GM21360 (cell line): ENCODE measurements at regions not wholly inside any gene's neighbourhood (a gene's known extent, or its start where the extent isn't known, plus 50 kb on each side); places are given as distances from the start of the nearest gene placed in this dataset.

Experiments
- ATAC-seq: cut with Tn5 transposase; IDR thresholded peaks from one replicate; pipeline ENCODE4 v1.9.1; 2021; ENCODE audit warnings: mild to moderate bottlenecking, moderate library complexity; ENCODE audit not compliant: unreplicated experiment

DNA sequence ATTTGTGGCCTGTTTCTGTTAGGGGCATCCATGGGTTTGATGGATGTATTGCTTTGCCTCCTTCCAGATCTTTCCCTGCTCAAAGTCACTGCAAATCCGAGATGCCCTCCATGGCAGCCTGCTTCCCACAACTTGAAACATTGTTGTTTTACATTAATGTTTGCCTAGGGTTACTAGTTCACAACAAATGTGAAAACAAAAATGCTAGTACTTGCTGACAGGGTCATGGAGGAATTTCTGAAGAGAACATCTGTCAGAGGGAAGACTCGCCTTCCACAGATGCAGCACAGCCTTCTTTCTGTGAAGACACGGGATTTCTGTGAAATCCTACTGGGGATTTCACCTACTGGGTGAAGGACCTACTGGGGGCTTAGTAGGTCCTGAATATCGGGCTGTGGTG, 260.0 kb upstream of the FN1 start:
- no peak for ATAC-seq

DNA sequence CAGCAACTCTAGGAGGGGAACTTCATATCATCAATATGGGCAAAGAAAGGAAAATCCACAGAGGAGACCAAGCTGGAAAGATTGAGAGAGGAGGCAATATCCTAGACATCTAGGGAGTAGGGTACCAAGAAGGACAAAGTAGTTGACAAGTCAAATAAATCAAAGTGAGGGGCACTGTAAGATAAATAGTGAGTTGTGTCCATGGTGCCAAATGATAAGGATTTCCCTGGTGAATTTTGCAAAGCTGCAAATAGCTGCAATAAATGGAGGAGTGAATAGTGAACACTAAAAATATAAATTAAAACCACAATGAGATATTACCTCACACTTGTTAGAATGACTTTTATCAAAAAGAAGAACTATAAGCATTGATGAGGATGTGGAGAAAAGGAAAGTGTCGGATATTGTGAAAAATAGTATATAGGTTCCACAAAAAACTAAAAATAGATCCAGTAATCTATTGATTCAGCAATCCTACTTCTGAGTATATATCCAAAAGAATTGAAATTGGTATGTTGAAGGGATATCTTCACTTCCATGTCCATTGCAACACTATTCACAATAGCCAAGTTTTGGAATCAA, 258.2 kb upstream of the FN1 start:
- no peak for ATAC-seq

DNA sequence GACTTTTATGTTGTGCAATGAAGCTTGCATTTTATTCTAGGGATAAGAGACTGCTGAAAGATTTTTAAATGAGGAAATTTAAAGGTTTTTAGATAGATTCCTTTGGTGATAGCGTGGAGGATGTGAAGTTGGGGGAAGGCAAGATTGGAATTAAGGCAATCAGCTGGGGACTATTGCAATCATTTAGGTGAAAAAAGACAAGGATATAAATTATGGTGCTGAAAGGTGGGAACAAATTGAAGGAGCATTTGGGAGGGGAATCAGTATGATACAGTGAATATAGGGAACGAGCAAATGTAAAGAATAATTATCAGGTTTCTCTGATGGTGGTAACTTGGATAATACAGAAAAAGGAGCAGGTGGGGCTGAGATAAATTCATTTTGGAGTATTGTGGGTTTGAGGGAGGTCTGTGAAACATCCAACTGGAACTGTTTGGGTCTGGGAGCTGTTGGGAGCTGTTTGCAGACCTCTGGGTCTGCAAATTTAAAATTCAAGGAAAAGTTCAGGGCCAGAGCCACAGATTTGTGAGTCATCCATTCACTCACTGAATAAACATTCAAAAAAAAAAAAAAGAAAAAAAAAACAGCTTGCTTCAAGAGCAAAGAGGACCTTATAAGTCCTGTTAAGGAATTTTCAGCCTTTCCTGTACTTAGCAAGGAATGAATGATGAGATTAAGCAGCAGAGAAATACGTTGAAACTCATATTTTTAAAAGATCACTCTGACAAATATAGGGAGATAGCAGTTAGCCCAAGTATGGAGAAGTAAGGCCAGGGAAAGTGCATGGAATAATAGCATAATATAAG, 257.5 kb upstream of the FN1 start:
- no peak for ATAC-seq

DNA sequence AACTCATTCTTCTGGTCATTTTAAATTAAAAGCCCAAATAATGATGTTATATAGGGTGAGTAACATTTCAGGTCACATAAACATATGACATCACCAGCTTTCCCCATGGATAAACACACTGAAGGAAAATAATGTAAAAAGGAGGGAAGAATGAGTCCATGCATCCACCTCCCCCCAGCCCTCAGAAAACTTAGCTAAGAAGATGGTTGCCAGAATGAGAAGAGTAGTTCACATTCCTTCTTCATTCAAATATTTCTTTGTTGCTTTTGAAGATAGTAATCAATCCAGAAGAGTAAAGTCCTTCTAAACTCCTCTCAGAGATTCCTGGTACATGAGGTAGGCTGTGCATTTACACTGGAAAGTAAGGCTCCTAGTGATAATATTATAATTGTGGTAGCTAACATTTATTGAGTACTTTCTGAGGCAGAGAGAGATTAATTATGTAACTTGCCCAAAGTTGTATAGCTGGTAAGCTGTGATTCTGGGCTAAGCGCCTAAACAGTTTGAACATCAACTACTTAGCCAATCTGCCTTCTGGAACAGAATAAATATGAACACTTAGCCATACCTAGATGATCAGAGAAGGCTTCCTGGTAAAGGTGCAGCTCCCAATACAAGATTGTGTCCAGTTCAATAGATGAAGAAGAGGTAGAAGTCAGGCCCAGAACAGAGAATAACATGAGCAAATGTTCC, 256.7 kb upstream of the FN1 start:
- ATAC-seq, result no peak

DNA sequence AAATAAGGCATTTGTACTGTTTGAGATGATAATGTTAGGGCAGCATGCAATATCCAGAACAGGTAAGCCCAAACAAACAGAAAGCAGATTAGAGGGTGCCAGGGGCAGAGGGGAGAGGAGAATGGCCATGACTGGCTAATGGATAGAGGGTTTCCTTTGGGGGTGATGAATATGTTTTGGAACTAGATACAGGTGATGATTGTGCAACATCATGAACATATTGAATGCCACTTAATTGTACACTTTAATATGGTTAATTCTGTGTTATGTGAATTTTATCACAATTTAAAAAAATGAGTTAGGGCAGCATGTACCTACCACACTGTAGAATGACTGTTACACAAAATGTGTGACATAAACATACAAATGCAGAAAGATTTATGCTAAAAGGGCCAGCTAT, 255.5 kb upstream of the FN1 start:
- no peak for ATAC-seq

DNA sequence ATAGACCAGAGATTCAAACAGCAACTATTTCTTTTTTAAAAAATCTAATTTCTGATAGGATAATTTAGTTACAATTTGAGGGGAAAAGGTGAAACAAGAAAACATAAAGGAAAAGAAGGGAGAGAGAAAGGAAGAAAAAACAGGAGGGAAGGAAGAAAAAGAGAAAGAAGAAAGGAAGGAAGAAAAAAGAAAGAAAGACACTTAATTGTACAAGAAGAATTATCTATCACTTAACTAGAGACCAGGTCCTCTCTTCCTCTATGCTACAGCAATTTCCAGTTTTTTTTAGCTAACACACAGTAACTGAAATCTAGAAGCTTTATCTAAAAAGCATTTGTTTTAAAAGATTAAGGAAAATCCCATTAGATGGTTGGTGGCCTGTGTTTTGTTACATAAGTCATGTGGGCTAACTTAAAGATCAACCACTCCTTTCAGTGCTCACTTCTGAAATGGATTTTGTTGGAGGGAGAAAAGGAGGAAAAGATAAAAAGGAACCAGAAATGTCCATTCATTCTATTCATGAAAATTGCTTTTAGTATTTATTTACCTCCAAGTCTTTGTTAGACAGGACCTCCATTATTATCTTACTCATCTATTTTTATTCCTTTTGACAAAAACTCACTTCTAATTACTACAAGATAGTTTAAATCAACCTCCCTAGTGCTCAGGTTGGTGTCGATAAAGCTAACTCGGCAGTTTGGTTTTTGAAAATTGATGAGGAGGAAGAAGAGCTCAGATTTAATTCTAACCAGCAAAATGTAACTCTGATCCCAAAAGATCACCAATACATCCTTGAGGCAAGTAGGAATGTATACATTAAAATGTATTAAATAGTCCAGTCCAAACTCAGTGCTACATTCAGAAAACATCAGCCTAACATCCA, 251.5 kb upstream of the FN1 start:
- ATAC-seq, result no peak

DNA sequence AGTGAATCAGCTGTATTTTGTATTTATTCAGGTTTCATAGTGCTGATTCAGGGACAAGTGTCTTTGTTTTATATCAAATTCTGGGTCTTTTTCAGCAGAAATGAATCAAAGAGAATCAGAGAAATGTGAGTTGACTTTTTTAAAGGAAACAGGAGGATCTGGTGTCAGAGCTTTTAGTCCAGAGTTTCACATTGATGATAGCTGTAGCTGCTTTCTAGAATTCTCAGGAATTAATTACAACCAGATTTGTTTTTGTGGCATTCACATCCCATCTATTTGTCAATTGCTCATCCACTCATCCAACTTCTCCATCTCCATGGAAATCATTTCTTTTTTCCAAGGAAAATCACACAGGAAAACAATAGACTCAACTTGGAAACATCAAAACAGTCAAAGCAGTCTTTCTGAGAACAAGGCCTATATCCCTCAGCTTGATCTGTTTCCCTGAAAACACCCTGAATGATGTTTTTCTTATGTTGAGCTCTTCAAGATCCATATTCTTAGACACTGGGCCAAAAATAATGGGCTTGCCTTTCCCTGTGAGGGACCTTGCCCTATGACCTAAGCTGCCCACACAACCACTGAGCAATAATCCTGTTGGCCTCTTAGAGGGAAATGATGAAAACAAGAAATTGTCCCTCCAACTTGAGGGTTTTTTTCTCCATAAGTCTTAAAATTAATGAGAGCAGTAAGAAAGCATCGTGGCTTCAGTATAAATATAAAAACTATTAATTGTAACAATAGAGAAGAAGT, 249.5 kb upstream of the FN1 start:
- ATAC-seq, result no peak

DNA sequence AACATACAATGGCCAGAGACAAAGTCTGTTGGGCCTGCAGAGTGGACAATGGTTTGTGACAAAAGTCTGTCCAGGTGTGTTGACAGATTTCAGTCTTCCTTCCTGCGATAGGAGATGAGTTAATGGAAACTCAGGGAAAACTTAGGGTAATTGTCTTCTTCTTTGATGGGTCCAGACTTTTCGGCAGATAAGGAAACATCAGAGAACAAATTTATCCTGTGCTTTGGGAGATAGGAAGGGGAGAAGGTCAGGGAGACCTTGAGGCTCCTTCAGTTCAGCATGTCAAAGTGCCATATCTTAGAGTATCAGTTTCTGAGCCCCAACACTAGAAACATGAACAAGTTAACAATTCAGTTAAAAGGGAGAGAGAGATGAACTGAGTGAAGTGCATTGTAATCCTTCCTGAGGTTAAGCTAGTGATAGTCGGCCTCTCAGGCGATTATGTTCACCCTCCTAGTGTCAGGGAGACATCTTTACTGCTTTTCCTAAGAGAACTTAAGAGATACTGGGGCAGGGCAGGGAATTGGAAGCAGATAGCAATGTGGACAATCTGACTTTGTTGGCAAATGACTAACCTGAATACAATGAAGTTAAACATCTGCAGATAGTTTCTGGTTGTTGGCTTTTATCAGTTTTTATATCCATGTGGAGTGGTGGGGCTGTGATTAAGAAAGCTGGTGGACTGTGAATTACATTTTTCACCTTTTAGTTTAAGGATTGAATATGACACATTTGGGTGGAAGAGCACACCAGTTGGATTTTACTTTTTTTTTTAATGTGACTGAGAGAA, 248.8 kb upstream of the FN1 start:
- ATAC-seq, result no peak

DNA sequence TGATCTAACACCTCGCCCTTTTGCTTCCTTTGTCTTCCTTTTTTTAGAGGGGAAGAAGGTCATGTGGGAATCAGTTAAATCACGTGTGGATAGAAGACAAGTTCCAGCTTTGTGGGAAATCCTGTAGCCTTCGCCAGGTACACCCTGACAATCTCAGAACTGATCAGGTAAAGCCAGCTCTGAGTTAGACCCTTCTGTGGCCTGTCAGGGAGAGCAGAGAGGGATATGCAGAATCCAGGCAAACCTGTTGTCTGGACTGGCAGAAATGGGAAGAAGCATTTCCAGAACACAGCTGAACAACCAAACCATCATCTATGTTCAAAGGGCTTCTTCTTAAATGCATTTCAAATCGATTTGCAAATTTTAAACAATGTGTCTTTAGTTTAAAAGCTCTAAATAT, 247.4 kb upstream of the FN1 start:
- no peak for ATAC-seq

DNA sequence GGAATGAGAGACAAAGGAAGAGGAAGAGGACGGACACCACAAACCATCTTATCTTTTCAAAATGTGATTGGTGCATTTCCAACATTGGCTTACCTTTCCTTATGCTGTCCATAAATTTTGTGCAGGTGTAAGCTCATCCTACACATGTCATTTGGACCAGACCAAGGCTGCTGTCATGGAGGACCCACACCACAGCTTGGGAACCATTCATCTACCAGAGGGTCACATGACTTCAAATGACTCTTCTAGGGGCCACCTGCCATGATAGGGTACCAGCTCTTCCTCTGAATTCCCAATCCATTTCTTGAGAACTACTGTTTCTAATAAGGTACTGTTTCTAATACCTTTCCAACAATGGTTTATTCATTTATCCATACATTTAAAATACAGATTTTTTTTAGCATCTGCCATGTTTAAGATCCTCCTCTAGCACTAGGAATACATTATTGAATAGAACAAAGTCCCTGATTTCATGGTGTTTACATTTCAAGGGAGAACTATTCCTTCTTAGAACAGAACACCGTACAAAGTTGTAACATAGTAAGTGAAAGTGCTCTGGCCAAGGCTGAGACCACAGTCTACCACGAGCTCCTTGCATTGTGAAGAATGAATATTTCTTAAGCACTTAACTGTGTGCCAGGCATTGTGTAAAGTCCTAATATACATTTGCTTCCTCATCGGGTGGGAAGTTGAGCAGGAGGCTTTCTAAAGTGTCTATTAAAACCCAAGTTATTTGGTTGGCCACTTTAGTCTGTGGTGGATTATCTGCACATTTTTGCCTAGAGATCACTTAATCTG, 246.1 kb upstream of the FN1 start:
- ATAC-seq, result no peak

DNA sequence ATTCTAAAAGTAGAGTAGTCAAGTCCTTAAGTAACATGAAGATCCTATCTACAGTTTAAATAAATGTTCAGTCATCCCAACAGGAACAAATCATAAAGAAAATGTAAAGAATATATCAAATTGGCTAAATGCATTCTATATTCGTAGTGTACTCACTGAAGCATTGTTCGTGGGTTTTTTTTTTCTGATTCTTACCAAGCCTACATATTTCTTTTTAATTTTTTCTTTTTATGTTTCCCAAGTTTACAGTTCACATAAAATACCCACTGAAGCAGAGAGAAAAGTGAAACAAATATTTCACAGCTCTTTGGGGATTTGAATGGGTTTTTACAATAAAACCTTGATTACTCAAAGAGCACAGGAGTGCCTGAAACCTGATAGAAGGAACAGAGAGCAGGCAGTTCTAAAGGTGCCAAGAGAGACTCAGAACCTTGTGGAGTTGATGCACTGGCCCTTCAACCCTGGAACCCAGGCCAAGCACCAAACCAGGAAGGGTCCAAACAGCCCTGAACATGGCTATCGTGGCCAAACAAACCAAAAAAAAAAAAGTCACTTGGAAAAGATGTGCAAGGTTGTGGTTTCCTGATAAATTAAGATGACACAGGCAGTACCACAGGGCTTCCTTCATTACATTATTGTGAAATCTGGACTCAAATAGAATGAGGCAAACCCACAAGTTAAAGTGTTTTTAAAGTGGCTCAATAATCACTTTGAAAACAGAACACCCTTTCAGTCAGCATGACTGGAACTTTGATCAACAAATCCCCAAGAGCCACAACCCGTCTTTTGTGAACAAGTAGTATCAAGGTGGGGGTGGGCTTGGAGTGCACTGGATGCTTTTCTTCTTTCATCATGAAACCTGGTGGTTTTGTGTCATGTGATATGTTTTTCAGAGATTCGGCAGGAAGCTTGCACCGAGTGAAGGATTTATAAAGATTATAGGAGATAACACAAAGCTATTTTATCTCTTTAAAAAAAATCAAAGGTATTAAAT, 245.0 kb upstream of the FN1 start:
- ATAC-seq, result no peak

DNA sequence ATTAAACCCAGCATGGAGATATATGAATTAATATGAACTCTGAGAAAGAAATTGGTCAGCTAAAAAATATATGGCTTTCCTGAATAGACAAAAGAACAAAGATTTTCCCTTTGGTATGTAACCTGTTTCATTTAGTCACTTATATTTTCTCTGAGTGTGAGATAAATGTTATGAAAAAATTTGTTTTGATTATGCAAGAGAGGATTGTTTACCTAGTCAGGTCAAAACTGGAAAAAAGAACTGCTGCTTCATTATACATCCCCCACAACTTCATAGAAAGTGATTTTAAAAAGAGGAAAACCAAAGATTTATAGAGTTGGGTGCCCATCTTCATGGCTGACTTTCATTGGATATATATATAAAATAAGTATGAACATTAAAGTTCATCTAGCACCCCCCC, 242.2 kb upstream of the FN1 start:
- no peak for ATAC-seq

DNA sequence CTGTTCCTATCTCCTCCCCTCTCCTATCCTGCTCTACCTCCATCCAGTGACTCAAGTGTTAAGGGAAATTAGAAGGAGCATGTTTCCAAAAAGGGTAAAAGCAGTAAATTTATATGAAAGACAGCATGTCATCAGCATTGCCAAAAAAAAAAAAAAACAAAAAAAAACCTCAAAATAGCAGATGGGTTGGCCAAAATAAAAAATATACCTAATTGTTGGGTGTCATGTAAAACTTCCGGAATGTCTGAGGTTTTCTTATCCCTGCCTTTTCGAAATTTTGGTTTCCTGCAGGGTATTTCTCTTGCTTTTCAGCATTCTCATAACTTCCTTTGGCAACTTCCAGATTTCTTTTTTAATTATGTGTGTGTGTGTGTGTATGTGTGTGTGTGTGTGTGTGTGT, 241.6 kb upstream of the FN1 start:
- ATAC-seq, result no peak

DNA sequence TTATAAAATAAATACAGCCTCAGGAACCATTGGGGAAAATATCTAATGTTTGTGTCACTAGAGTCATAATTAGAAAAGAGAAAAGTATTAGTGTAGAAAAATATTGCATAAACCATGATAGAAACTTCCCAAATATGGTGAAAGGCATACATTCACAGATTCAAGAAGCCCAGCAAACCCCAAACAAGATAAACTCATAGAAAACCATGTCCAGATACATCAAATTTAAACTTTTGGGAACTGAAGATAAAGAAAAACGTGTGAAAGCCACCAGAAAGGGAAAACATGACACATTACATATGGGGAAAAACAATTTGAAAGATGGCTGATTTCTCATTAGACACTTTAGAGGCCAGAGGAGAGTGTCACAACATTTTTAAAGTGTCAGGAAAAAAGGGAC, 236.5 kb upstream of the FN1 start:
- no peak for ATAC-seq

DNA sequence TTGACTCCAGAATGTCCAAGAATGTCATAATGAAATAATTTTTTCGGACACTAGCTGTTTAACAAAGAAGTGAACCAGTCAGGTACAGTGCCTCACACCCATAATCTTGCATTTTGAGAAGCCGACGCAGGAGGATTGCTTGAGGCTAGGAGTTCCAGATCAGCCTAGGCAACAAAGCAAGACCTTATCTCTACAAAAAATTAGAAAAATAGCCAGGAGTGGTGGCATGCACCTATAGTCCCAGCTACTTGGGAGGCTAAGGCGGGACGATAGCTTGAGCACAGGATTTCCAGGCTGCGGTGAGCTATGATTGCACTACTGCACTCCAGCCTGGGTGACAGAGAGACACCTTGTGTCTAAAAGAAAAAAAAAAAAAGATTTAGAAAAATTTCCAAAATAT, 235.8 kb upstream of the FN1 start:
- ATAC-seq, result no peak

DNA sequence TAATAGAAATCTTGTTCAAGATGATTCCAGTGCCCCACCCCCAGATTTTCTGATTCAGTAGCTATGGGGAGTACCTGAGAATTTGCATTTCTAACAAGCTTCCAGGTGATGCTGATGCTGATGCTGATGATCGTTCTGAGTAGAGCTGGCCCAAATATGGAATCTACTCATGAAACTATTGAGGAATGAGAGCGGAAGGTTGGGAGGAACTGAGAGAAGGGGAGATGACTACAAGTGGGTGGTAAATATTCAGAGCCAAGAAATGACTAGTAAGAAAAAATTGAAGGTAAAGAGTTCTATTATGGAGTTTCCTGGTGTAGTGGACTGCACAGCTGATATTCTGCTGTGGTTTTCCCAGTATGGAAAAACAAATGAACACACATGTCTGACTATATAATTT, 235.4 kb upstream of the FN1 start:
- ATAC-seq, result no peak

DNA sequence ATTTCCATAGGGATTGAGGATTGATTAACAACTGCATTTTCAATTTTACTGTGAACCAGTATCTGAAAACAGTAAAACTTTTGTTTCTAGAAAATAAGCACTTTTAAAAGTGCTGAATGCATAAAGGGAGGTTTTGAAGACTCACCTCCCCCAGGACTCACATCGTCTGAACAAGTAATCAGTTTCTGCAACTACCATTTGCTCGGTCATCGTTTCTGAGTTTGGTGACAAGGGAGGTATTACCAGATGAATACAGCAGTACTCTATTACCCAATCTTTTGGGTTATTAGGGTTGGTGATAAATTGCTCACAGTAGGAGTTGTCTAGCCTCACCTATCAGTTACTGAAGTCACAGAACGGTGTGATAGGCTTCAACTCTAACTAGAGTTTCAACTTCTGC, 234.5 kb upstream of the FN1 start:
- ATAC-seq, result no peak

DNA sequence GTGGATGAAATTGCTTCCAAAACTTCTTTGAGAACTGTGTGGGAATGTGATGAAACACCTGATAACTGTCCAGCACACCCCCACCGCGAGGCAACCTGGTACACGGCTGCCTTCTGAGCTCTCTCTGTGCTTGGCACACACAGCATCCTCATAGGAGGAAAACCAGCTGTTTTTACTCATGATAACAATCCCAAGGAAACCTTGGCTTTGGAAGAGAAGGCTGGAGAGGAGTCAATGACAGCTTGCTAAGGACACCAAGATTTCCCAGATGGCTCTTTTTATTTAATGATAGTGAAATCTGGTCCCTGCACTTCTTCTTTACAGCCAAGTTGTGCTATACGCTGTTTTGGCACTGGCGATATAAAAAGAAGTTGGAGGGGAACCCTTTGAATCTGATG, 232.5 kb upstream of the FN1 start:
- no peak for ATAC-seq
